ENCODE measurements at regions not wholly inside any gene's neighbourhood (a gene's known extent, or its start where the extent isn't known, plus 50 kb on each side); places are given as distances from the start of the nearest gene placed in this dataset.
"Not testable (repeated sequence)": the region's sequence is repeated elsewhere in the genome, so short reads cannot be mapped to it uniquely, and the experiment has no call there.

DNA sequence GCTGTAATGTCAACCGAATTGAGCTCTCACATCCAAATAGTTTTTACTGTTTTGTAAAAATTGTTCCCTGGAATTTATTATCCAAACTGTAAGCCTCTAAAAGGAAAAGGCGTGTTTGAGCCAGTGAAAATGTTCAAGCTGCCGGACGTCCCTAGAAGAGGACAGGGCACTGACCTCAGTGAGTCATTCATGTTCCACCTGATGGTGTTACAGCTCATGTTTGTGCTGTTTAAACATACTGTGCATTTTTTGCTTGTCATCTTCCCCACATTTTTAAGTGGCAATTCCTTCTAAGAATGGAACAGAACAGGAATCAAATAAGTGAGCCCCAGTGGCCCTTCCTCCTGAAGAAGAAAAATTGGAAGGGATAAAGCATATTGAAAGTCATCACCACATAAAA lies 239.6 kb downstream of the ZNF37A start:
- TF ChIP-seq, protein P1, sequence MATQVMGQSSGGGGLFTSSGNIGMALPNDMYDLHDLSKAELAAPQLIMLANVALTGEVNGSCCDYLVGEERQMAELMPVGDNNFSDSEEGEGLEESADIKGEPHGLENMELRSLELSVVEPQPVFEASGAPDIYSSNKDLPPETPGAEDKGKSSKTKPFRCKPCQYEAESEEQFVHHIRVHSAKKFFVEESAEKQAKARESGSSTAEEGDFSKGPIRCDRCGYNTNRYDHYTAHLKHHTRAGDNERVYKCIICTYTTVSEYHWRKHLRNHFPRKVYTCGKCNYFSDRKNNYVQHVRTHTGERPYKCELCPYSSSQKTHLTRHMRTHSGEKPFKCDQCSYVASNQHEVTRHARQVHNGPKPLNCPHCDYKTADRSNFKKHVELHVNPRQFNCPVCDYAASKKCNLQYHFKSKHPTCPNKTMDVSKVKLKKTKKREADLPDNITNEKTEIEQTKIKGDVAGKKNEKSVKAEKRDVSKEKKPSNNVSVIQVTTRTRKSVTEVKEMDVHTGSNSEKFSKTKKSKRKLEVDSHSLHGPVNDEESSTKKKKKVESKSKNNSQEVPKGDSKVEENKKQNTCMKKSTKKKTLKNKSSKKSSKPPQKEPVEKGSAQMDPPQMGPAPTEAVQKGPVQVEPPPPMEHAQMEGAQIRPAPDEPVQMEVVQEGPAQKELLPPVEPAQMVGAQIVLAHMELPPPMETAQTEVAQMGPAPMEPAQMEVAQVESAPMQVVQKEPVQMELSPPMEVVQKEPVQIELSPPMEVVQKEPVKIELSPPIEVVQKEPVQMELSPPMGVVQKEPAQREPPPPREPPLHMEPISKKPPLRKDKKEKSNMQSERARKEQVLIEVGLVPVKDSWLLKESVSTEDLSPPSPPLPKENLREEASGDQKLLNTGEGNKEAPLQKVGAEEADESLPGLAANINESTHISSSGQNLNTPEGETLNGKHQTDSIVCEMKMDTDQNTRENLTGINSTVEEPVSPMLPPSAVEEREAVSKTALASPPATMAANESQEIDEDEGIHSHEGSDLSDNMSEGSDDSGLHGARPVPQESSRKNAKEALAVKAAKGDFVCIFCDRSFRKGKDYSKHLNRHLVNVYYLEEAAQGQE (IDR thresholded peaks at IDR 0.05; ENCODE audit: unreplicated experiment) = not testable (repeated sequence)
- TF ChIP-seq, protein P2, sequence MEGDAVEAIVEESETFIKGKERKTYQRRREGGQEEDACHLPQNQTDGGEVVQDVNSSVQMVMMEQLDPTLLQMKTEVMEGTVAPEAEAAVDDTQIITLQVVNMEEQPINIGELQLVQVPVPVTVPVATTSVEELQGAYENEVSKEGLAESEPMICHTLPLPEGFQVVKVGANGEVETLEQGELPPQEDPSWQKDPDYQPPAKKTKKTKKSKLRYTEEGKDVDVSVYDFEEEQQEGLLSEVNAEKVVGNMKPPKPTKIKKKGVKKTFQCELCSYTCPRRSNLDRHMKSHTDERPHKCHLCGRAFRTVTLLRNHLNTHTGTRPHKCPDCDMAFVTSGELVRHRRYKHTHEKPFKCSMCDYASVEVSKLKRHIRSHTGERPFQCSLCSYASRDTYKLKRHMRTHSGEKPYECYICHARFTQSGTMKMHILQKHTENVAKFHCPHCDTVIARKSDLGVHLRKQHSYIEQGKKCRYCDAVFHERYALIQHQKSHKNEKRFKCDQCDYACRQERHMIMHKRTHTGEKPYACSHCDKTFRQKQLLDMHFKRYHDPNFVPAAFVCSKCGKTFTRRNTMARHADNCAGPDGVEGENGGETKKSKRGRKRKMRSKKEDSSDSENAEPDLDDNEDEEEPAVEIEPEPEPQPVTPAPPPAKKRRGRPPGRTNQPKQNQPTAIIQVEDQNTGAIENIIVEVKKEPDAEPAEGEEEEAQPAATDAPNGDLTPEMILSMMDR (conservative IDR thresholded peaks at IDR 0.05; ENCODE audit: low read depth in 2 of 2) = not testable (repeated sequence)
- not testable (repeated sequence) for TF ChIP-seq EZH2 (IDR thresholded peaks at IDR 0.05; ENCODE audit: low read depth, unreplicated experiment); CREB1 (CRISPR knock-in tag; IDR thresholded peaks at IDR 0.05; ENCODE audit: low read depth); POLR2AphosphoS5 (IDR thresholded peaks at IDR 0.05; ENCODE audit: low read depth); EZH2phosphoT487 (IDR thresholded peaks at IDR 0.05; ENCODE audit: unreplicated experiment); JUNB (IDR thresholded peaks at IDR 0.05; ENCODE audit: unreplicated experiment); NANOG (IDR thresholded peaks at IDR 0.05; ENCODE audit: borderline replicate concordance)
- TF ChIP-seq, protein P3, sequence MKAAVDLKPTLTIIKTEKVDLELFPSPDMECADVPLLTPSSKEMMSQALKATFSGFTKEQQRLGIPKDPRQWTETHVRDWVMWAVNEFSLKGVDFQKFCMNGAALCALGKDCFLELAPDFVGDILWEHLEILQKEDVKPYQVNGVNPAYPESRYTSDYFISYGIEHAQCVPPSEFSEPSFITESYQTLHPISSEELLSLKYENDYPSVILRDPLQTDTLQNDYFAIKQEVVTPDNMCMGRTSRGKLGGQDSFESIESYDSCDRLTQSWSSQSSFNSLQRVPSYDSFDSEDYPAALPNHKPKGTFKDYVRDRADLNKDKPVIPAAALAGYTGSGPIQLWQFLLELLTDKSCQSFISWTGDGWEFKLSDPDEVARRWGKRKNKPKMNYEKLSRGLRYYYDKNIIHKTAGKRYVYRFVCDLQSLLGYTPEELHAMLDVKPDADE (IDR thresholded peaks at IDR 0.05) = not testable (repeated sequence)
